ENCODE measurements at regions not wholly inside any gene's neighbourhood (a gene's known extent, or its start where the extent isn't known, plus 50 kb on each side); places are given as distances from the start of the nearest gene placed in this dataset.

GRCh38 chr1:38431535-38432376 is 385.2 kb upstream of the POU3F1 start:
- no TSS peak for BruUV-seq (replicated peaks)
- ChIA-PET RAD21 (ENCODE audit: low non-redundant PET in 1 of 2, low total read pairs in 2 of 2, uncharacterized antibody in 2 of 2, unreplicated experiment in 2 of 2) (no interaction called here), CTCF (no interaction called here), POLR2A (no interaction called here)
- H3K27ac ChIP-seq (ENCODE audit: low read depth, low read length): no peak overlapping the region
- no peak for DNase-seq (ENCODE audit: low read depth, low spot score)
- no peak overlapping the region for H3K4me3 ChIP-seq (replicated peaks in 1 of 2; ENCODE audit: low read depth in 1 of 2, low read length in 2 of 2)
- no peaks in the 10 kb centered on the region for H3K36me3 ChIP-seq (ENCODE audit: control insufficient read depth in 1 of 2, insufficient read depth in 2 of 2, low read length in 2 of 2)
- H4K20me1 ChIP-seq (ENCODE audit: insufficient read depth): no peaks in the 10 kb centered on the region
- H3K27me3 ChIP-seq (ENCODE audit: insufficient read depth, low read length): peaks cover 43% of the 10 kb centered on the region
- no peak overlapping the region for H2AFZ ChIP-seq (ENCODE audit: low read depth, low read length, poor library complexity, severe bottlenecking)
- H3K9me2 ChIP-seq (ENCODE audit: insufficient read depth): no peaks in the 10 kb centered on the region
- intact Hi-C loops (cut with micrococcal nuclease): no loop called here
- no peak overlapping the region for H3K4me2 ChIP-seq (ENCODE audit: low read length)
- no peak for TF ChIP-seq ZFX (IDR thresholded peaks at IDR 0.05)
- TF ChIP-seq EZH2 (IDR thresholded peaks at IDR 0.05): no peak
- no peak for TF ChIP-seq RAD21 (IDR thresholded peaks at IDR 0.05; ENCODE audit: low read depth)
- TF ChIP-seq POLR2A (IDR thresholded peaks at IDR 0.05; ENCODE audit: borderline replicate concordance, extremely low read depth, insufficient read depth, insufficient read length): no peak
- no peak for TF ChIP-seq ZNF274 (IDR thresholded peaks at IDR 0.05; ENCODE audit: low read depth, low read length)
- no peak for TF ChIP-seq EGR1 (IDR thresholded peaks at IDR 0.05; ENCODE audit: low read depth)
- TF ChIP-seq EZH2phosphoT487 (IDR thresholded peaks at IDR 0.05; ENCODE audit: borderline replicate concordance): no peak
- no peak for TF ChIP-seq TCF7L2 (IDR thresholded peaks at IDR 0.05; ENCODE audit: borderline replicate concordance, extremely low read depth, insufficient read depth, insufficient read length)
- TF ChIP-seq, protein P1, sequence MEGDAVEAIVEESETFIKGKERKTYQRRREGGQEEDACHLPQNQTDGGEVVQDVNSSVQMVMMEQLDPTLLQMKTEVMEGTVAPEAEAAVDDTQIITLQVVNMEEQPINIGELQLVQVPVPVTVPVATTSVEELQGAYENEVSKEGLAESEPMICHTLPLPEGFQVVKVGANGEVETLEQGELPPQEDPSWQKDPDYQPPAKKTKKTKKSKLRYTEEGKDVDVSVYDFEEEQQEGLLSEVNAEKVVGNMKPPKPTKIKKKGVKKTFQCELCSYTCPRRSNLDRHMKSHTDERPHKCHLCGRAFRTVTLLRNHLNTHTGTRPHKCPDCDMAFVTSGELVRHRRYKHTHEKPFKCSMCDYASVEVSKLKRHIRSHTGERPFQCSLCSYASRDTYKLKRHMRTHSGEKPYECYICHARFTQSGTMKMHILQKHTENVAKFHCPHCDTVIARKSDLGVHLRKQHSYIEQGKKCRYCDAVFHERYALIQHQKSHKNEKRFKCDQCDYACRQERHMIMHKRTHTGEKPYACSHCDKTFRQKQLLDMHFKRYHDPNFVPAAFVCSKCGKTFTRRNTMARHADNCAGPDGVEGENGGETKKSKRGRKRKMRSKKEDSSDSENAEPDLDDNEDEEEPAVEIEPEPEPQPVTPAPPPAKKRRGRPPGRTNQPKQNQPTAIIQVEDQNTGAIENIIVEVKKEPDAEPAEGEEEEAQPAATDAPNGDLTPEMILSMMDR (IDR thresholded peaks at IDR 0.05 in 2 of 3, conservative IDR thresholded peaks at IDR 0.05 in 1 of 3; ENCODE audit: borderline replicate concordance in 1 of 3, insufficient read depth in 1 of 3, low read depth in 2 of 3, low read length in 2 of 3): no peak
- no peak for TF ChIP-seq SP1 (IDR thresholded peaks at IDR 0.05; ENCODE audit: low read depth)
- no peak for TF ChIP-seq CEBPB (IDR thresholded peaks at IDR 0.05; ENCODE audit: low read depth)
- TF ChIP-seq FOSL1 (IDR thresholded peaks at IDR 0.05; ENCODE audit: low read depth): no peak
- no peak for TF ChIP-seq SIN3A (IDR thresholded peaks at IDR 0.05; ENCODE audit: low read depth)
- TF ChIP-seq, protein P2, sequence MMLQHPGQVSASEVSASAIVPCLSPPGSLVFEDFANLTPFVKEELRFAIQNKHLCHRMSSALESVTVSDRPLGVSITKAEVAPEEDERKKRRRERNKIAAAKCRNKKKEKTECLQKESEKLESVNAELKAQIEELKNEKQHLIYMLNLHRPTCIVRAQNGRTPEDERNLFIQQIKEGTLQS (IDR thresholded peaks at IDR 0.05): no peak
- TF ChIP-seq SRF (IDR thresholded peaks at IDR 0.05; ENCODE audit: low read depth): no peak
- TF ChIP-seq CBX3 (IDR thresholded peaks at IDR 0.05; ENCODE audit: low read depth): no peak
- TF ChIP-seq ELF1 (IDR thresholded peaks at IDR 0.05; ENCODE audit: borderline replicate concordance, low read depth): no peak
- TF ChIP-seq, protein P3, sequence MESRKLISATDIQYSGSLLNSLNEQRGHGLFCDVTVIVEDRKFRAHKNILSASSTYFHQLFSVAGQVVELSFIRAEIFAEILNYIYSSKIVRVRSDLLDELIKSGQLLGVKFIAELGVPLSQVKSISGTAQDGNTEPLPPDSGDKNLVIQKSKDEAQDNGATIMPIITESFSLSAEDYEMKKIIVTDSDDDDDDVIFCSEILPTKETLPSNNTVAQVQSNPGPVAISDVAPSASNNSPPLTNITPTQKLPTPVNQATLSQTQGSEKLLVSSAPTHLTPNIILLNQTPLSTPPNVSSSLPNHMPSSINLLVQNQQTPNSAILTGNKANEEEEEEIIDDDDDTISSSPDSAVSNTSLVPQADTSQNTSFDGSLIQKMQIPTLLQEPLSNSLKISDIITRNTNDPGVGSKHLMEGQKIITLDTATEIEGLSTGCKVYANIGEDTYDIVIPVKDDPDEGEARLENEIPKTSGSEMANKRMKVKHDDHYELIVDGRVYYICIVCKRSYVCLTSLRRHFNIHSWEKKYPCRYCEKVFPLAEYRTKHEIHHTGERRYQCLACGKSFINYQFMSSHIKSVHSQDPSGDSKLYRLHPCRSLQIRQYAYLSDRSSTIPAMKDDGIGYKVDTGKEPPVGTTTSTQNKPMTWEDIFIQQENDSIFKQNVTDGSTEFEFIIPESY (IDR thresholded peaks at IDR 0.05; ENCODE audit: extremely low read depth, insufficient replicate concordance, low read length): no peak
- TF ChIP-seq MAX (IDR thresholded peaks at IDR 0.05): no peak
- no peak for TF ChIP-seq POLR2AphosphoS5 (IDR thresholded peaks at IDR 0.05; ENCODE audit: low read depth, low read length)
- no peak overlapping the region for H3K9ac ChIP-seq (ENCODE audit: low read length)
- no peak for ATAC-seq
- no peaks in the 10 kb centered on the region for H3K79me2 ChIP-seq (ENCODE audit: insufficient read depth, low read length)
- H3K4me1 ChIP-seq (ENCODE audit: control insufficient read depth in 1 of 2, insufficient read depth in 2 of 2, low read length in 2 of 2): no peaks in the 10 kb centered on the region
- H3K9me3 ChIP-seq (ENCODE audit: control insufficient read depth in 1 of 2, insufficient read depth in 1 of 2, low read depth in 1 of 2, low read length in 2 of 2): no peaks in the 10 kb centered on the region
